ENCODE measurements at regions not wholly inside any gene's neighbourhood (a gene's known extent, or its start where the extent isn't known, plus 50 kb on each side); places are given as distances from the start of the nearest gene placed in this dataset.

DNA sequence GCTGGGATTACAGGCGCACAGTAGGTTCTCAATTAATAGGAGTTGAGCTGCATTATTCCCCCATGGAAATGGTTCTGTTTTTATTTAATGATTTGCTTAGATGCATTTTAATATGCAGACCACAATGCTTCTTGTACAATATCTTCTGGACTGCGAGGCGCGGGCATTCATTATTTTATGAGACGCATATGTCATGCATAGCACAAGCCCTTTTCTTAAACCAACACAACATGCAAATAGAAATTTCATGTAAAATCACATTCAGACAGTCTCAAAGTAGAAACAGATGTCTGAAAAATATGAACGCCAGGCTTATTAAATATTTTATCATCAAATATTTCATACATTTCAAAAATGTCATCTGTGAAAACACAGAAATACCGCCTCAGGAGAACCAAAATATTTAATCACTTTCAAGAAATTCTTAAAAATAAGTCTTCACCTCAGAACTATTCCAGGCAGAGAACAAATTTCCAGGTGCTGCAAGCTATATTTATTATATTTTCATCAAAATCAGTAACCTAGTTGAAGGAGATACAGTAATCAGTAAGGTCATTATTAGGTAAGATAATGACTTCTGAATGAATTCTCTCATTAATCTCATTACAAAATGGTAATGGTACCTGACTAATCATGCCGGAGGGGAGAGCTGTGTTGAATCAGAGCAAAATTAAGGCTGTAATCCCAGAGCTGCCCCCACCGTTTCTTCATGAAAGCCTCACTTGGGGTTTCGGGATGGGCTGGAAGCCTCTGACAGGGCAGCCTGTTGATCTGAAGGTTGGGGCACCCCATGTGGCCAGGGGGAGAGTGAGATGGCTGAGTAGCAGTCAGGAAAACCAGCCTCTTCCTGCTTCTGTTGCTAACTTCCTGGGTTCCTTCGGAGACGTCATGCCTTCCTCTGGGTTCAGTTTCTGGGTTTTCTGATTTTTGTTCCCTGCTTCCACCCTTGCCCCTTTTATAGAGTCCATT is 133.9 kb upstream of the ZNF618 start:
- no peak for DNase-seq

DNA sequence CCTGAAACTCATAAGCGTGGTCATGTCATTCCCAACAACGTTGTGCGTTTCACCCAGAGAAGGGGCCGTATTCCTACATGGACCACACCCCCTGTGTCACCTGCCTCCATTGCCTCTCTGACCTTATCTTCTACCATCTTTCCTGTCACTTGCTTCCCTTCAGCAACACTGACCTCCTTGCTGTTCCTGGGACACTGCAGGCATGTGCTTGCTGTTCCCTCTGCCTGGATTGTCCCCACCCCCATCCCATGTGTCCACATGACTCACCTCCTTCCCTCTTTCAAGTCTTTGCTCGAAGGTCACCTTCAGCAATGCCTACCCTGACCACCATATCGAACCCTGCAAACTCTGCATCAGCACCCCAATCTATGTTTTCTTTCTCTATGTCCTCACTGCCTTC is 133.2 kb upstream of the ZNF618 start:
- no peak for DNase-seq

DNA sequence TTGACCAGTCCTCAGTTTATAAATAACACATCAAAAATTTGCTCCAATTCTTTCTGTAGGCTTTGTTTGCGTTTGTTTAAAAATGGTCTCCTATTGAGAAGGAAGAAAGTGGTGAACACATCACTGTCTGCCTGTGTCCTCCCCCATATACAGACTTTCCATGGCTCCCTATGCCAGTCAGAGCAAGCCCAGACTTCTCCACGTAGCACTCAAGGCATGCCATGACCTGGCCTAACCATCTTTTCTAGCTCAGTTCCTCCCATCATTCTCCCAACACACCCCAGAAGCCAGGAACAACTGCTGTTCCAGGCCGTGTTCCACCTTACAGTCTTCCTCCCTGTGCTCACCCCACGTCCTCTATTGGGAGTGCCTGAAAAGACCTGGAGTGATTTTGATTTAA is 129.6 kb upstream of the ZNF618 start:
- DNase-seq = no peak

DNA sequence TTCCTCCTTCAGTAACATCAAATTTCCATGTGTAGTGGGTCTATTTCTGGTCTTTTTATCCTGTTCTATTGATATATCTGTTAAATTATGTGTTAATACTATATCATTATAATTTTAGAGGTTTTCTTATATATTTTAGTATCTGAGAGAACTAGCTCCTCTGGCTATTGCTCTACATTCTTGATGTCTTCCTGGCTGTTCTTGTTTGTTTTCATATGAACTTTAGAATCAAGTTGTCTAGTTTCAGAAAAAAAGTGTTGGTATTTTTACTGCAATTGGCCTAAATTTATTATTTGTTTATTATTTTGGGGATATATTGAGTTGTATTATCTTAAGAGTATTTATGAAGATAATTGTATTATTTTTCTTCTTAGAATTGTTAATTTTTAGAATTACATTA is 128.0 kb upstream of the ZNF618 start:
- DNase-seq = no peak

DNA sequence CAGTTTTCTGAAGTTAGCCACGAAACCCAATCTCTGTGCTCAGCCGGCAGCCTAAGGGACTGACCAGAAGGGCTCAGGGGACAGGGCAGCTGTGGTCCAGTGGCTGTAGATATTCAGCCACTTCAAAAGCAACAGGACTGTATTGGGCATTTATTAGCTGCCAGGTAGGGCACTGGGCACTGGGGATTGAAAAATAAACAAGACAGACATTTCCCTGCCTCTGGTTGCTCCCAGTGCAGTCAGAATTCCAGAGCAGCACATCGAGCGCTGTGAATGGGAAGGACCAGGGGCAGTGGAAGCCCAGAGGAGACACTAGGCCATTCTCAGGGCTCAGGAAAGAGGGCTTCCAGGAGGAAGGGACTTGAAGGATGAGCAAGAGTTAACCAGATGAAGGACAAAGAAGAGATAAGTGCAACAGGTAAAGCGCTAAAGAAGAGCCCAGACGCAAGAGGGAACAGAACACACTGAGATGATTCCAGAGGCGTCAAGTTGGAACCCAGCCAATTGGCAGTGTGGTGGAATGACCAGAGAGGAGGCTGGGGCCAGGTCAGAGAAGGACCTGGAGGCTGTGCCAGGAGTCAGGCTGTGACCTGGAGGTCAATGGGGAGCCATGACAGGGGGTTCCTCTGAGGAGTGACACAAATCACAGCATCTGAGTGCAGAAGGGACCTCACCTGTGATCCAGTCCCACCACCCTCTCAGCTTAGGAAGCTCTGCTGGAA is 122.5 kb upstream of the ZNF618 start:
- DNase-seq = no peak

DNA sequence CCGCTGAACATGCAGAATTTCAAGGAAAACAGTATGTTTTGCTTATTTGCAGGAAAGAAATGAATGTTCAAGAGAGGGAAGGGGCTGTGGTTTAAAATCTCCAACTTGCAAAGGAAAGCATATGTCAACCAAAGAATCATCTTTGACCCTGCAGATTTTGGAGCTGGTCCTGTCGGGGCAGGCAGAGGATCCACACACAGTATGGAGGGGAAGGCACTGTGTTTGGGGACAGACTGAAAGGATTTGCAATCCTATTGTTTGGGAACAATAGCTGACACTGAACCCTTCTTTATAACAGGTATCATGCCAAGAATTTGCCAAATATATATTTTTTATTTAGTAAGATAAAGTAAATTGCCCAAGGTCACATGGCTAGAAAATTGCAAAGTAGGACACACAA is 121.4 kb upstream of the ZNF618 start:
- DNase-seq = no peak

DNA sequence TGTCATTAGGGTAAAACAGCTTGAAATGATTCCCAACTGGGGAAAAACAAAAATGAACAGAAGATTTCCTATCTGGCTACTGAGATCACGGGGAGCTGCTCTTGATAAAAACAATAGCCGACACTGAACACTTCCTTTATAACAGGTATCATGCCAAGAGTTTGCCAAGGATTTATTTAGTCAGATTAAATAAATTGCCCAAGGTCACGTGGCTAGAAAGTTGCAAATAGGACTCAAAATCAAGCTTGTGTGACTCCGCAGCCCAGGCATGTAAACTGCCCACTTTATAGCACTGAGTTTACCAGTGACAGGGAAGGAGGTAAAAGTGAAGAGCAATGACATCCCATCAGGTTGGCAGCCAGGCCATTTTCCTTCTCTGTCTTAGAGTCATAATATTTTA is 120.7 kb upstream of the ZNF618 start:
- DNase-seq = no peak

DNA sequence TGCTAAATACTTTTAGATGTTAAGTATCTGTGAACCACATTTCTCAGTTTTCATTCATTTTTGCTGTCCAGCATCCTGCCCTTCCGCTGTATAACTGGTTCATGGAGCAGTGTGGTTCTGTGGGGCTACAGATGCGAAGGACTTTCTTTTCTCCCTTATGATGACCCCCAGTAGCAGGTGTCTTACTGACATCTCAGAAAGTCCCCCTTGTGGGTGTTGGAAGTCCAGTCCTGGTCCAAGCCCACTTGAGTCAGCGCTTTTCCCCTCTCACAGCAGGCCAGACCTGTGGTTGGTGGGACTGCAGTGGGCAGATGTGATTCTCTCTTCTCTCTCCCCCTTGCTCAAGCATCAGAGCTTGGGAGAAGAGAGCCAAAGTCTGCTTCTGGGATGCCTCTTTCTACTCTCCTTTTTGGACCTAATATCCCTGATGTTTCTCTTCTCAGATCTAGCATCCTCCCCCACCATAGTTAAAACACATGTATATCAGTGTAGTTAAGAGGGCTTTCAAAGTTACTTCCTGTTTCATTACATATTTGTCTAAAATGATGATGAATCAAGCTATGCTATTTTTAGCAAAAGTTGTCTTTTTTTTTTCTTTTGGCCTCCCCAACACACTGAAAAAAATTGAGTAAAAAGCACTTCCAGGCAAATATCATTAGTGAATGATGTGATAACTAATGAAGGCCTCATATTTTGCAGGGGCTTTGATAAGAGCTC is 119.5 kb upstream of the ZNF618 start:
- DNase-seq = no peak

DNA sequence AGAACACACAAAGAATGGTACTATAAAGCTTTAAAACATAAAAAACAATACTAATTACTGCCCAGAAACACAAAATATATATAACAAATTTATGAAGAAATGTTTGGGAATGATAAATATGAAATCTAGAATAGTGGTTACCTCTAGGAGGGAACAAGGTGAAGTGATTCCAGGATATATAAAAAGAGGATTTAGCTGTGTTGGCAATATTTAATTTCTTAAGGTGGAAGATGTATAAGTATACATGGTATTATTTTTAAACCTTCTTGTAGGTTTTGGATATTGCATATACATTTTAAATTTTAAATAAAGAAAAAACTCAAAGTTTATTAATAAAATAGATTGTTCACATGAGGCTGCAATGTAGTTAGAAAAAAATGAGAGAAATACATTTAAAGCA is 112.7 kb upstream of the ZNF618 start:
- DNase-seq = no peak

DNA sequence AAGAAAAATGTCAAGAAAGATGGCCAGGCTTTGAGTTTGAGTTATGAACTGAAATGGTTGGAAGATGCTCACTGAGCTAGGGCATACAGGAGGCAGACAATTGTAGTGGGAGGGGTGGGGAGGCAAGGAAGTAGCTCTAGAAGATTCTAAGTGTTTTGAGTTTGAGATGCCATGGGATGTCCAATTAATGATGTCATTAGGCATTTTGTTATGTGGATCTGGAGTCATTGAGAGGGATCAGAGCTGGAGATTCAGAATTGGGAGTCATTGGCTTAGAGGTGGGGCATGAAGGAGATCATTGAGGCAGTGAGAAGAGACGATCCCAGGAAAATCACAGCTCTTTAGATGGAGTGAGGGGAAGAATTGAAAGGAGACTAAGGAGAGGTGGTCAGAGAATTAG is 111.5 kb upstream of the ZNF618 start:
- DNase-seq = no peak

DNA sequence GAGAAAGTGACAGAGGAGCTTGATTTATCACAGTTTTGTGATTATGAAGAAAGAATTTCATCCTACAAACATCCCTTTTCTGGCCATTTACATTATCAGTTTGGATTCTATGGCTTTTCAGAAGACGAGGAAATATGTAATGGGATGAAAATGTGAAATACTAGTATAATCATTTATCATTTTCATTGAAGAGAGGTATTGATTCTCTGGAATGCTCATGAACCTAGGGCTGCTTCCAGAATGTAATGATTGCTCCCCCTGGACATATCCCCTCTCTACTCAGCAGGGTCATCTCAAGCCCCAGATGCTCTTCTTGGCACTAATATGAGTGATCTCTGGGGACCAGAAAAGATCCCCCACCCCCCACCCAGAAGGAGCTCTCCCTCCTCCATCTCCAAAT is 106.7 kb upstream of the ZNF618 start:
- DNase-seq = no peak

DNA sequence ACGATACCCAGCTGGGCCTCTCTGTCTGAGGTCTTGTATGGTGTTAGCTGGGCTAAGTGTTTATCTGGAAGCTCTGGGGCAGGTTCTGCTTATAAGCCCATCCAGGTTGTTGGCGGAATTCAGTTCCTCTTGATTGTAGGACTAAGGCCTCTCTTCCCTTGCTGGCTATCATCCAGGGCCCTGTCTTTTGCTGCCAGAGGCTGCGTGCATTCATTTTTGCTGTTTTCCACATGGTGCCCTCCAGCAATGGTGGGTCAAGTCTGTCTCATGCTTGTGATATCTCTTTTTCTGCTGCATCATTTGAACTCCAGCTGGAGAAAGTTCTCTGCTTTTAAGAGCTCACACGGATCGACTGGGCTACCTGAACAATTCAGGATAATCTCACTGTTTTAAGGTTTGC is 105.7 kb upstream of the ZNF618 start:
- no peak for DNase-seq

DNA sequence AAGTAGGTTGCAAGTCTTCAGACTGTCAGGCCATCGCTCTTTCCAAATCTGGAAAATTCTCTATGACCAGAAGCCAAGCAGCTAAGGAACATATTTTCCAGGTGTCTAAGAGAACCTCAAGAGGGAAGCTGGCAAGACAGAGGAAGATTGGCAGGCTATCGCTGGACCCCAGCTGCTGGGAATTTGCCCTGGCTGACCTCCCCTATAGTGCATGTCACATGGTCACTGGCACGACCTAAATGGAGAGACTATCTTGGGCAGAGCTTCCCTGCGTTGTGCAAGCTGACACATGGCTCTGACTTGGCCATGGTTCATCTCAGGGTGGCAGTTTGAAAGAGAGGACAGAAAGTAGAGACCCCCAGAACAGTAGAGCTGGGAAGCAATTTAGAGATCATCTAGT is 104.9 kb upstream of the ZNF618 start:
- no peak for DNase-seq

DNA sequence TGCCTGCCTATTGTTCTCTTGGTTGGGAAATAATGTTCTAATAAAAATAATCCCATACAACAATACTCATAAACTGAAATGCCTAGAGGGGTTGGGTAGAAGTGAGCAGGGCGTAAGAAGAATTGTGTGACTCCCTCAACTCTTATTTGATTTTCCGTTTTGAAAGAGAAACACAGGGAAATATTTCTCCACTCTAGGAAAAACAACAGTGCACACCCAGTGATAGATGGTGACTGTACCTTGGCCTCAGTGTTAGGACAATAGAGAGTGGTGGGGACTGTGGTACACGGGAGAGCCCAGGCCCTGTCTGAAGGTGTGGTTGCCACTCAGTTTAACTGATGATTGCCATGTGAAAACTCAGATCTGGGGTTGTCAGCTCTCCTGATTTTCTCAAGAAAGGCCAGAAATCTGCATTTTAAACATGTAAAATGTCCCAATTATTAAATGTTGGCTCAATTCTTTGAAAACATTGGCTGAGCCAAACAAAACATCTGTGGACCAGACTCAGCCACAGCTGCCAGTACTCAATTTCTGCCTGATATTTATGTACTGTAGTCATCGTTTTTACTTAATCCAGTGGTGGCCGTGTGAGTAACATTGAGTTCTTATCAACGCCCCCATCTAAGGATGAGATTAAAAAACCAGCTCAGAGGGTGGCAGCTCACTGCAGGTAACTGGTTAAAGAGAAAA is 103.8 kb upstream of the ZNF618 start:
- DNase-seq = no peak

DNA sequence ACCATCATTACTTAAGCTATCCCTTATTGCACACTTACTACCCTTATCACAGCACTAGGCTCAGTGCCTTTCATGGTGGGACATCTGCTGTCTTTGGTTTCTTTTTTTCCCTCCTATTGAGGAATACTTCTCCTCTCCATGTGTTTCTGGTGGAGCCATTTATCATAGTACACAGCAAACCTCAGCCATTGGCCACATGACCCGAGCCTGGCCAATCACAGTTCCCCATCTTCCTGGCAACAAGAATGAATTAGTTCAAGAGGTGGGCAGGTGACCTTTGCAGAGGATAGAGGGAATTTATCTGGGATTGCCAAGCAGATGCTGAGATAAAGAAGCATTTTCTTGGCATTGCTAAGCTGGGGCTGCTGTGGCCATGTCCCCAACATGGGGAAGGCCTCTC is 101.1 kb upstream of the ZNF618 start:
- no peak for DNase-seq

DNA sequence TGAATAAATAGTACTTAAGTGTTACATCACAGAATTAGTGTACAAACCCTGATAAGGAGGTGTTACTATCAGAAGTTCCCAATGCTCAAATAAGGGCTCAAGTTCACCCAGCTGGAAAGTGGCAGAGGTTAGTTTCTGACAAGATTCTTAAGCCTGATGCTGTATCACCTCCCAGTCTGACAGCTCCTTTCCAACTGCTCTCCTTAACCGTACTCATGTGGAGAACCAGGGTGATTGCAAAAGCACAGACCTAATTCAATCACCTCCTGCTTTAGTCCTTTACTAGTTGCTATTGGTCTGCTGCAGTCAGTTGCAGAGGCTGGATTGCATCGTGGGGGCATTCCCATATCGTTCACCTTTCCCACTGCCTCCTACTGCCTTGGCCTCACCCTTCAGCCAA is 100.4 kb upstream of the ZNF618 start:
- DNase-seq = no peak

DNA sequence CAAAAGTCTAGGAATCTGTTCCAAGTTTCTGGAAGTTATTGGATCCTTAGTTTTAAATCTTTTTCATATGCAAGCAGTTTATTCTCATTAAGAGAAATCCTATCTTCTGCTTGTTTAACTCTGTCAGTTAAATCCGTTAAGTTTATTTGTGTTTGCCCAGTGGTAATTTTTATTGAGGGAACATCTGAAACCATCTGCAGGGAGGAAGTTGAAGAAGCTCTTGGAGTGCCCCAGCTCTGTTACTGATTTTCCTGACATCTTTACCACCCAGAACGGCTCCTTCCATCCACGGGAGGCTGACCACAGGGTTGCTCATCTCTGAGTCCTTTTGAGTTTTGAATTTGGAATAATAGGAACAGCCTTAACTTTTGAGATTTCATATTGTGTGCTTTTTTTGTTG is 99.9 kb upstream of the ZNF618 start:
- DNase-seq = no peak

DNA sequence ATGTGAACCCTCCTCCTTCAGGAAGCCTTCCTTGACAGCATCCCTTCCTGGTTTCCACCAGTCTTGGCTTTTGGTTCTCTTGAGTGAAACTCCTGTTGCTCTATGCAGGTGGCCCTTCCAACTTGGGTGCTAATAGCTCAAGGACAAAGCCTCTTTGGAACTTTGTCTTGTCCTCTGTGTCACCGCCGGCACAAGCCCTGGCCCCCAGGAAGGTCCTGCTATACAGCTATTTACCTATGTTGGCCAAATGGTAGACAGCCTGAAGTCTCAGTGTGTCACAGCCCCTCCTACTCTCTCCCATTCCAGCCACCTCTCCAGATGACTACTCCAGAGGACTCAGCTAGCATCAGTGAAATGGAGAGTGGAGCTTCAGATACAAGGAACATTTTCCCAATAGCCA is 94.7 kb upstream of the ZNF618 start:
- no peak for DNase-seq

DNA sequence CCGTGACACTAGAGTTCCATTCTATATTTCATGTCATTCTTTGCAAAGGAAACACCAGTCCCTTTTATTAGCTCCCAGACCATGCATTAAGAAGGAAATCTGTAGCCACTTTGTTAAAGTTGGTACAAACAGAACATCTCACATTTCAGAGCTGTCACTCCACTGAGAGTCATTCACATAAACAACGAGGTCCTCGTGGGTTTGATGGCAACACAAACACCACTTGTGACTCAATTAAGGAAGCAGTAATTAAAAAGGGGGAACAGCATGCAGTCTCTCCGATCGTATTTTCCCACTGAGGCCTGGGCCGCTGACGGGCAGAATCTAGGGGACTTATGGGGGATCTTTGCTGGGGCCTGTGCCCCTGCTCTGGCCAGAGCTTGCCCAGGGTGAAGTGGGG is 94.2 kb upstream of the ZNF618 start:
- no peak for DNase-seq

DNA sequence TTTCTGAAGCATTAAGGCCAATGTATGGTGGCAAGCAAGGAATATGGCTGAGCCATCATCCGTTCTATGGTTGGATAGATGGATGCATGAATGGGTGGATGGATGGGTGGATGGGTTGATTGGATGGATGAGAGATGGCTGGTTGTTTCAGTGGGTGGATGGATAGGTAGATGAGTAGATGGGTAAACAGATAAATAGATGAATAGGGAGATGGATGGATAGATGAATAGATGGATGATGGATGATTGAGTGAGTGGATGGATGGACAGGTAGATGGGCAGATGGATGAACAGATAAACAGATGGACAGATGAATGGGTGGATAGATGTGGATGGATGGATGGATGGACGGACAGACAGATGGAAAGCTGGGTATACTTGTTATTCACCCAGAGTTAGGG is 92.6 kb upstream of the ZNF618 start:
- no peak for DNase-seq

DNA sequence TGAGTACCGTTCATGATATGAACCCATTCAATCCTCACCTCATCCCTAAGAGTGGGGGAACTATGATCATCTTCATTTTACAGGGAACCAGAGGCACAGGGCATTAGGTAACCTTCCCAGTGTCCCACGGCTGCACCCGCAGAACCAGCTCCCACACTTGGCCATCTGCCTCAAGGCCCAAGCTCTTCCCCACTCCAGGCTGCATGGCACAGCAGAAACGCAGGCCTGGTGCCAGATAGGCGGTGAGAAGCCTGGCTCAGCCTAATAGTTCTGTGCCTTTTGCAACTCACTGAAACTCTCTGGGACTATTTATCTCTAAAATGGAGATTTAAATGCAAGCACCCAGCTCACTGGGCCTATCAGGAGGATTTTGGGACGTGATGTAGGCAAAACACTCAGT is 90.8 kb upstream of the ZNF618 start:
- DNase-seq = no peak

DNA sequence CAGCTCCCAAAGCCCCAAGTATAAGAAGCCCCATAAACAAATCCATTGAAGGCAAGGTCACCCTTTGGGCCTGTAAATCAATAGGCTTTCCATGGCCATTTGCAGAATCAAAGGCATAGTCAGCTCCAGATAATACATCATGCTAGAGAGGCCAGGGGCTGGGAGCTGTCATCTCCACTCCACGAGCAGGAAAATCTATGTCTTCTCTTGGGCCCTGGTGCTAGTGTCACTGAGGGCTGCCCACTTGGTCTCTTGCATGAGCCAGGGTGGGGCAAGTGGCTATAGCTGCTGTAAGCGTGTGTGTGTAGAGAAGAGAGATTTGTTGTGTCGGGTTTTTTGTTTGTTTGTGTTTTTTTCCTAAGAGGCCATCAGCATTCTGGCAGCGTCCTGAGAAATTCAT is 90.0 kb upstream of the ZNF618 start:
- no peak for DNase-seq

DNA sequence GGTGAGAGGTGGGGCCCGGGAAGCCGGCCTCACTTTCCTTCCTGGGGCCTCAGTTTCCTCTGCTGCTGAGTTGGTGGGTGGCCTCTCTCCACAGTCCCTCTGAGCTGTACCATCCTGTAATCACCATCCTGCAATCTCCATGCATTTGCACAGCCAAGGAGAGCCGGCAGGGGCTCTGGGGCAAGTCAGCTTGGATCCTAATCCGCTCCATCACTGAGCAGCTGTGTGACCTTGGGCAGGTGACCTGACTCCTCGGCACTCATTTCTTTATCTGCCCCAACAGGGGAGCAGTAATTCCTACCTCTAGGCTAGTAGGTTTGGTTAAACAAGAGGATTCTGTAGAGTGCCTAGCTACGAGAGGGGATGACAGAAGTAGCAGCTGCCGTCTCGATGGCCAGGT is 88.2 kb upstream of the ZNF618 start:
- DNase-seq = no peak

All from NCI-H510A (cell line).